HepG2 (cell line): ENCODE measurements at regions not wholly inside any gene's neighbourhood (a gene's known extent, or its start where the extent isn't known, plus 50 kb on each side); places are given as distances from the start of the nearest gene placed in this dataset.

ENCODE experiments used
- ATAC-seq: fragments of 200-7000 bp; cut with Tn5 transposase; 3 replicates; pipeline ENCODE4 v1.9.1; 2020; ENCODE audit warnings: mild to moderate bottlenecking, moderate library complexity
- BruUV-seq: library from RNA; stranded (reverse); fragments of 400-500 nt; replicated peaks from 2 replicates; lab custom pipeline; 2021; lab: Mats Ljungman, UMichigan
- CTCF ChIA-PET: fragments of 300-600 bp; formaldehyde crosslinking; extraction: SDS; loops from one replicate; lab custom pipeline; 2021; ENCODE audit warnings: low total read pairs, inconsistent platforms, low intra/inter-chr PET ratio; lab: Yijun Ruan, JAX
- POLR2A ChIA-PET: fragments of 350-600 bp; sonication (Branson Sonifier 250); formaldehyde crosslinking; loops from one replicate; lab custom pipeline; 2020; ENCODE audit warnings: antibody characterized with exemption, inconsistent platforms; lab: Yijun Ruan, JAX
- DNase-seq: peaks from one replicate; pipeline ENCODE4 v3.0.0-alpha.2; 2015; ENCODE audit warnings: low spot score
- FAIRE-seq: peaks from 3 replicates; lab custom pipeline; 2011; peaks lifted over from hg19 to GRCh38; lab: Jason Lieb, UNC
- H2AFZ ChIP-seq: one replicate; pipeline ENCODE4 v1.6.1; 2011; ENCODE audit warnings: low read length, inconsistent platforms
- H3K27ac ChIP-seq: fragments of 300-600 bp; 3 replicates; pipeline ENCODE4 v1.8.0; 2011; ENCODE audit warnings: mixed run types, mild to moderate bottlenecking, mixed read lengths, low read length, inconsistent platforms; ENCODE audit not compliant: insufficient read depth; ENCODE audit errors: extremely low read length
- H3K27me3 ChIP-seq, 2 experiments: fragments of 200-600 bp in 1 of 2; 2 replicates in 1 of 2; 3 replicates in 1 of 2; pipeline versions ENCODE4 v1.6.0 to v1.8.0; 2011; ENCODE audit warnings: low read length in 2 of 2, mild to moderate bottlenecking in 2 of 2, moderate library complexity in 2 of 2, inconsistent platforms in 1 of 2; ENCODE audit not compliant: insufficient read depth in 2 of 2, control insufficient read depth in 1 of 2
- H3K36me3 ChIP-seq, 2 experiments: fragments of 200-600 bp in 1 of 2; replicated peaks in 1 of 2; 2 replicates in 1 of 2; 3 replicates in 1 of 2; pipeline versions ENCODE4 v1.5.1 to v1.8.0; 2011; ENCODE audit warnings: low read length in 2 of 2, inconsistent platforms in 1 of 2; ENCODE audit not compliant: insufficient read depth in 2 of 2, control insufficient read depth in 1 of 2
- H3K4me1 ChIP-seq: 2 replicates; pipeline ENCODE4 v1.5.1; 2012; ENCODE audit warnings: low read length, inconsistent platforms; ENCODE audit not compliant: insufficient read depth
- H3K4me2 ChIP-seq: 2 replicates; pipeline ENCODE4 v1.6.0; 2011; ENCODE audit warnings: low read depth, low read length, inconsistent platforms
- H3K4me3 ChIP-seq, 3 experiments: fragments of 200-600 bp in 1 of 3; sonication (generic), shearing (Covaris generic) in 1 of 3; replicated peaks in 1 of 3; 2 replicates each; pipeline ENCODE4 v1.5.1; 2011 to 2016; ENCODE audit warnings: low read length in 3 of 3, inconsistent platforms in 2 of 3, low read depth in 2 of 3, mild to moderate bottlenecking in 2 of 3, control low read depth in 1 of 3, mixed read lengths in 1 of 3; ENCODE audit not compliant: insufficient read depth in 1 of 3
- H3K79me2 ChIP-seq: one replicate; pipeline ENCODE4 v1.6.1; 2011; ENCODE audit warnings: low read length, inconsistent platforms; ENCODE audit not compliant: insufficient read depth
- H3K9ac ChIP-seq: 2 replicates; pipeline ENCODE4 v1.6.0; 2011; ENCODE audit warnings: mild to moderate bottlenecking, low read depth, low read length, inconsistent platforms; ENCODE audit not compliant: insufficient read depth
- H3K9me3 ChIP-seq: 2 replicates; pipeline ENCODE4 v1.5.1; 2012; ENCODE audit warnings: mild to moderate bottlenecking, low read length
- H4K20me1 ChIP-seq: 2 replicates; pipeline ENCODE4 v1.6.0; 2011; ENCODE audit warnings: inconsistent platforms, mild to moderate bottlenecking, low read length, moderate library complexity; ENCODE audit not compliant: insufficient read depth
- KLF13 ChIP-seq: sonication (generic); formaldehyde crosslinking; IDR thresholded peaks from 2 replicates; pipeline ENCODE4 v1.4.0; 2020; ENCODE audit warnings: mild to moderate bottlenecking, missing genetic modification reagents
- TEF ChIP-seq: sonication (generic); formaldehyde crosslinking; IDR thresholded peaks from 2 replicates; pipeline ENCODE4 v1.5.0; 2020; ENCODE audit warnings: missing genetic modification reagents
- TRAFD1 ChIP-seq: sonication (generic); formaldehyde crosslinking; IDR thresholded peaks from 2 replicates; pipeline ENCODE4 v1.5.1; 2020; ENCODE audit warnings: missing genetic modification reagents, mild to moderate bottlenecking, borderline replicate concordance
- XRCC5 ChIP-seq: fragments of 200-400 bp; formaldehyde crosslinking; optimal IDR thresholded peaks from 2 replicates; pipeline ENCODE3; 2017; ENCODE audit warnings: mild to moderate bottlenecking, low read length
- ZFP91 ChIP-seq: sonication (generic); formaldehyde crosslinking; IDR thresholded peaks from 2 replicates; pipeline ENCODE4 v1.9.0; 2022; ENCODE audit warnings: missing genetic modification reagents, mild to moderate bottlenecking, borderline replicate concordance
- ZNF205 ChIP-seq: IDR thresholded peaks from 2 replicates; pipeline ENCODE4 v1.6.1; 2018; ENCODE audit warnings: missing biosample characterization, missing genetic modification reagents
- ZNF512 ChIP-seq: sonication (generic); formaldehyde crosslinking; IDR thresholded peaks from 2 replicates; pipeline ENCODE4 v1.4.0; 2020; ENCODE audit warnings: mild to moderate bottlenecking, missing genetic modification reagents
- WGBS: methylation state at CpG from one replicate; pipeline ENCODE4 v1.1.6; 2017; ENCODE audit warnings: low lambda C conversion rate; 5-methylcytosine and 5-hydroxymethylcytosine counted together
- in situ Hi-C: cut with HindIII; loops from 2 replicates; pipeline ENCODE4 v1.10.0; 2017; ENCODE audit warnings: low pct_unique_long_range_greater_than_20kb; ENCODE audit not compliant: extremely low pct_ligation_motif_present
- intact Hi-C: fragments of 100-400 bp; cut with micrococcal nuclease; formaldehyde crosslinking; loops from one replicate; pipeline ENCODE4 v1.10.0; 2022; ENCODE audit not compliant: unreplicated experiment

GRCh38 chr7:130843703-130844102 lies 109.7 kb upstream of the KLF14 start (continued):
- TF ChIP-seq ZNF512 (CRISPR knock-in tag) = no peak
- TF ChIP-seq TRAFD1 (CRISPR knock-in tag) = no peak

GRCh38 chr7:130844811-130845580 lies 111.0 kb upstream of the KLF14 start:
- H3K27ac ChIP-seq = no peak overlapping the region
- H3K36me3 ChIP-seq = no peaks in the 10 kb centered on the region
- 32% methylated on average over 10 of the region's 11 CpGs for WGBS
- ChIA-PET POLR2A (no interaction called here), CTCF (no interaction called here)
- in situ Hi-C loops (no loop called here), intact Hi-C loops (no loop called here)
- no peak overlapping the region for H3K9ac ChIP-seq
- TF ChIP-seq ZFP91 (no peak), ZNF205 (CRISPR knock-in tag) (no peak), TEF (CRISPR knock-in tag) (no peak), KLF13 (CRISPR knock-in tag) (no peak), XRCC5 (no peak)
- no peaks in the 10 kb centered on the region for H3K79me2 ChIP-seq
- no peak overlapping the region for H3K4me2 ChIP-seq
- no peak for DNase-seq
- no peak overlapping the region for H2AFZ ChIP-seq
- no peaks in the 10 kb centered on the region for H3K9me3 ChIP-seq
- no peaks in the 10 kb centered on the region for H4K20me1 ChIP-seq
- H3K4me1 ChIP-seq = 0 out of 2 replicates have a peak, but pooled peaks cover 8% of the 10 kb centered on the region
- FAIRE-seq = no peak
- peaks cover 0 to 5% of the 10 kb centered on the region in 2 experiments; a peak in 1 of 5 replicates for H3K27me3 ChIP-seq
- H3K4me3 ChIP-seq = no peak overlapping the region
- BruUV-seq = no TSS peak
- ATAC-seq = no peak
